Endodermal cell (in vitro differentiated cells): ENCODE measurements at regions not wholly inside any gene's neighbourhood (a gene's known extent, or its start where the extent isn't known, plus 50 kb on each side); places are given as distances from the start of the nearest gene placed in this dataset.

Experiments
- DNase-seq: peaks from one replicate; pipeline ENCODE4 v3.0.0-alpha.2; 2017
- H3K27ac ChIP-seq: 2 replicates; pipeline ENCODE4 v1.5.1; 2013; ENCODE audit warnings: mild to moderate bottlenecking, low read depth, low read length, moderate library complexity
- H3K27me3 ChIP-seq: 2 replicates; pipeline ENCODE4 v1.6.1; 2013; ENCODE audit warnings: mild to moderate bottlenecking, low read length, moderate library complexity; ENCODE audit not compliant: insufficient read depth, control insufficient read depth, poor library complexity, severe bottlenecking
- H3K36me3 ChIP-seq: 2 replicates; pipeline ENCODE4 v1.7.0; 2013; ENCODE audit warnings: mild to moderate bottlenecking, low read length, moderate library complexity; ENCODE audit not compliant: control insufficient read depth, insufficient read depth
- H3K4me1 ChIP-seq: one replicate; pipeline ENCODE4 v1.7.0; 2013; ENCODE audit warnings: low read length; ENCODE audit not compliant: control insufficient read depth, insufficient read depth
- H3K4me3 ChIP-seq: 2 replicates; pipeline ENCODE4 v1.5.1; 2013; ENCODE audit warnings: mild to moderate bottlenecking, low read length, moderate library complexity
- H3K9ac ChIP-seq: 2 replicates; pipeline ENCODE4 v1.6.1; 2013; ENCODE audit warnings: mild to moderate bottlenecking, low read length, moderate library complexity; ENCODE audit not compliant: poor library complexity, severe bottlenecking; ENCODE audit errors: extremely low read depth
- H3K9me3 ChIP-seq: 2 replicates; pipeline ENCODE4 v1.6.1; 2013; ENCODE audit warnings: mild to moderate bottlenecking, low read length, moderate library complexity; ENCODE audit not compliant: control insufficient read depth
- H3K27ac Mint-ChIP-seq: 2 replicates; pipeline ENCODE4 v1.8.0; 2020; ENCODE audit warnings: mixed read lengths
- H3K27me3 Mint-ChIP-seq: 2 replicates; pipeline ENCODE4 v1.8.0; 2021; ENCODE audit warnings: mild to moderate bottlenecking, mixed read lengths; ENCODE audit not compliant: insufficient read depth
- H3K36me3 Mint-ChIP-seq: 2 replicates; pipeline ENCODE4 v1.8.0; 2020; ENCODE audit warnings: low read depth, mixed read lengths
- H3K4me1 Mint-ChIP-seq: 2 replicates; pipeline ENCODE4 v1.8.0; 2020; ENCODE audit warnings: mixed read lengths
- H3K4me3 Mint-ChIP-seq: 2 replicates; pipeline ENCODE4 v1.8.0; 2020; ENCODE audit warnings: mild to moderate bottlenecking, moderate library complexity, mixed read lengths
- H3K9me3 Mint-ChIP-seq: 2 replicates; pipeline ENCODE4 v1.8.0; 2020; ENCODE audit warnings: mild to moderate bottlenecking, mixed read lengths
- WGBS, 2 experiments: methylation state at CpG; one replicate each; pipeline versions ENCODE4 v1.1.5 to v1.1.7; 2013; ENCODE audit warnings: missing lambda C conversion rate in 2 of 2, mixed read lengths in 1 of 2; ENCODE audit not compliant: insufficient coverage in 1 of 2, insufficient read length in 1 of 2; 5-methylcytosine and 5-hydroxymethylcytosine counted together
- TF ChIP-seq, protein P1 (sequence below): fragments of 200-600 bp; sonication (generic); conservative IDR thresholded peaks from 2 replicates; pipeline ENCODE4 v1.5.0; 2021; ENCODE audit warnings: antibody characterized with exemption, mild to moderate bottlenecking

DNA sequence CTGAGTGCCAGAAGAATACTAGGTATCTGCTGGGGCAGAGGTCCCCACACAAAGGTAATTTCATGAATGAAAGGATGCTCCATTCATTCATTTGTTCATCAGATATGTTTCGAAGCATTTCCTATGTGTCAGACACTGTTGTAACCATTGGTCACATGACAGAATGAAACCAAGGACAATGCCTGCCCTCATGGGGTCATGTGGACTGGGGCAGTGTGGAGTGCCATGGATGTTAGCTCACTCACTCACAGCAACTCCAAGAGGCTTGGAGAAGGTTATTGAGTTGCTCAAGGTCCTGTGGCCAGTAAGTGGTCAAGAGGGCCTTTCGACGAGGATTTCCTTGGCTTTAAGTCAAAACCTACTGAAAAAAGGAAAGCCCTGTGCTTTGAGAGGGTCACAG, 223.5 kb downstream of the ARHGAP12 start:
- Histone ChIP-seq H3K27me3 (no peaks in the 10 kb centered on the region), H3K36me3 (no peaks in the 10 kb centered on the region), H3K9me3 (peaks cover 40% of the 10 kb centered on the region), H3K4me3 (no peak overlapping the region), H3K4me1 (peaks cover 7% of the 10 kb centered on the region), H3K27ac (no peak overlapping the region), H3K9ac (no peak overlapping the region)
- H3K4me1 Mint-ChIP-seq, result peaks cover 31% of the 10 kb centered on the region
- TF ChIP-seq, protein P1, sequence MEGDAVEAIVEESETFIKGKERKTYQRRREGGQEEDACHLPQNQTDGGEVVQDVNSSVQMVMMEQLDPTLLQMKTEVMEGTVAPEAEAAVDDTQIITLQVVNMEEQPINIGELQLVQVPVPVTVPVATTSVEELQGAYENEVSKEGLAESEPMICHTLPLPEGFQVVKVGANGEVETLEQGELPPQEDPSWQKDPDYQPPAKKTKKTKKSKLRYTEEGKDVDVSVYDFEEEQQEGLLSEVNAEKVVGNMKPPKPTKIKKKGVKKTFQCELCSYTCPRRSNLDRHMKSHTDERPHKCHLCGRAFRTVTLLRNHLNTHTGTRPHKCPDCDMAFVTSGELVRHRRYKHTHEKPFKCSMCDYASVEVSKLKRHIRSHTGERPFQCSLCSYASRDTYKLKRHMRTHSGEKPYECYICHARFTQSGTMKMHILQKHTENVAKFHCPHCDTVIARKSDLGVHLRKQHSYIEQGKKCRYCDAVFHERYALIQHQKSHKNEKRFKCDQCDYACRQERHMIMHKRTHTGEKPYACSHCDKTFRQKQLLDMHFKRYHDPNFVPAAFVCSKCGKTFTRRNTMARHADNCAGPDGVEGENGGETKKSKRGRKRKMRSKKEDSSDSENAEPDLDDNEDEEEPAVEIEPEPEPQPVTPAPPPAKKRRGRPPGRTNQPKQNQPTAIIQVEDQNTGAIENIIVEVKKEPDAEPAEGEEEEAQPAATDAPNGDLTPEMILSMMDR, result no peak
- H3K4me3 Mint-ChIP-seq, result no peak overlapping the region
- H3K9me3 Mint-ChIP-seq, result peaks cover 54% of the 10 kb centered on the region
- H3K27me3 Mint-ChIP-seq, result peaks cover 5% of the 10 kb centered on the region
- peaks cover 19% of the 10 kb centered on the region for H3K36me3 Mint-ChIP-seq
- H3K27ac Mint-ChIP-seq, result no peak overlapping the region
- DNase-seq, result no peak
- 94 to 96% methylated on average over 3 of the region's 3 CpGs for WGBS, 2 experiments

DNA sequence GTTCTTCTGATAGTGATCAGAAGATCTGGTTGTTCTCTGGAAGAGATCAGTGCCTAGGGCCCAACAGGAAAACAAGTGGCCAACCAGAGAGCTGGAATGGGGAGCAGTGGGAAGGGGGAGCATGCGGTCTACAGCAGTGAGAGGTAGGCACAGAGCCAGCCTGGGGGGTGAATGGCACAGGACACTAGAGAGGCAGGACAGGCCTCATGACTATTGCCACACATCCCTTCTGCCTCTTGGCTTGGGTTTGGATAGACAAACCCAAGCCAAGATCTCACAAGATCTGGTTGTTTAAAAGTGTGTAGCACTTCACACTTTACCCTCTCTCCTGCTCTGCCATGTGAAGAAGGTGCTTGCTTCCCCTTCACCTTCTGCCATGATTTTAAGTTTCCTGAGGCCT, 224.4 kb downstream of the ARHGAP12 start:
- H3K27me3 Mint-ChIP-seq, result peaks cover 5% of the 10 kb centered on the region
- Histone ChIP-seq H3K36me3 (no peaks in the 10 kb centered on the region), H3K27ac (no peak overlapping the region), H3K4me1 (peaks cover 7% of the 10 kb centered on the region), H3K4me3 (peak overlapping the region; percentile 23), H3K9me3 (peaks cover 36% of the 10 kb centered on the region), H3K9ac (no peak overlapping the region), H3K27me3 (no peaks in the 10 kb centered on the region)
- 88 to 96% methylated on average over 1 of the region's 1 CpG for WGBS, 2 experiments
- H3K4me3 Mint-ChIP-seq, result no peak overlapping the region
- DNase-seq, result no peak
- H3K4me1 Mint-ChIP-seq, result peaks cover 30% of the 10 kb centered on the region
- H3K36me3 Mint-ChIP-seq, result peaks cover 19% of the 10 kb centered on the region
- H3K27ac Mint-ChIP-seq, result no peak overlapping the region
- TF ChIP-seq, protein P1, result no peak
- H3K9me3 Mint-ChIP-seq, result peaks cover 54% of the 10 kb centered on the region

DNA sequence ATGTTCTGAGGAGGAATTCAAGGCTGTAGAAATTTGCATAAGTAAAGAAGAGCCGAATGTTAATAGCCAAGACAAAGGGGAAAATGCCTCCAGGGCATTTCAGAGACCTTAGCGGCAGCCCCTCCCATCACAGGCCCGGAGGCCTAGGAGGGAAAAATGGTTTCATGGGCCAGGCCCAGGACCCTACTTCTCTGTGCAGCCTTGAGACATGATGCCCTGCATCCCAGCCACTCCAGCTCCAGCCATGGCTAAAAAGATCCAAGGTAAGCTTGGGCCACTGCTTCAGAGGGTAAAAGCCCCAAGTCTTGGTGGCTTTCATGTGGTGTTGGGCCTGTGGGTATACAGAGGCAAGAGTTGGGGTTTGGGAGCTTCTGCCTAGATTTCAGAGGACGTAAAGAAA, 225.7 kb downstream of the ARHGAP12 start:
- Mint-ChIP-seq H3K27me3 (peaks cover 5% of the 10 kb centered on the region), H3K4me3 (no peak overlapping the region), H3K4me1 (peaks cover 18% of the 10 kb centered on the region), H3K36me3 (peaks cover 19% of the 10 kb centered on the region), H3K27ac (no peak overlapping the region), H3K9me3 (peaks cover 54% of the 10 kb centered on the region)
- Histone ChIP-seq H3K9me3 (peaks cover 36% of the 10 kb centered on the region), H3K4me3 (peak overlapping the region; percentile 23), H3K4me1 (peaks cover 7% of the 10 kb centered on the region), H3K27ac (no peak overlapping the region), H3K9ac (no peak overlapping the region), H3K27me3 (no peaks in the 10 kb centered on the region), H3K36me3 (no peaks in the 10 kb centered on the region)
- WGBS, 2 experiments, result 83 to 100% methylated on average over 3 to 4 of the region's 4 CpGs
- no peak for DNase-seq
- TF ChIP-seq, protein P1, result no peak
